GM18517 (cell line): ENCODE measurements at regions not wholly inside any gene's neighbourhood (a gene's known extent, or its start where the extent isn't known, plus 50 kb on each side); places are given as distances from the start of the nearest gene placed in this dataset.
"Not testable (repeated sequence)": the region's sequence is repeated elsewhere in the genome, so short reads cannot be mapped to it uniquely, and the experiment has no call there.

Experiments used
- ATAC-seq: cut with Tn5 transposase; IDR thresholded peaks from one replicate; pipeline ENCODE4 v1.9.1; 2021; ENCODE audit warnings: mild to moderate bottlenecking, moderate library complexity; ENCODE audit not compliant: unreplicated experiment

DNA sequence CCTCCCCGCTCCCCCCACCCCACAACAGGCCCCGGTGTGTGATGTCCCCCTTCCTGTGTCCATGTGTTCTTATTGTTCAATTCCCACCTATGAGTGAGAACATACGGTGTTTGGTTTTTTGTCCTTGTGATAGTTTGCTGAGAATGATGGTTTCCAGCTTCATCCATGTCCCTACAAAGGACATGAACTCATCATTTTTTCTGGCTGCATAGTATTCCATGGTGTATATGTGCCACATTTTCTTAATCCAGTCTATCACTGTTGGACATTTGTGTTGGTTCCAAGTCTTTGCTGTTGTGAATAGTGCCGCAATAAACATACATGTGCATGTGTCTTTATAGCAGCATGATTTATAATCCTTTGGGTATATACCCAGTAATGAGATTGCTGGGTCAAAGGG, 104.3 kb downstream of the MTPN start:
- not testable (repeated sequence) for ATAC-seq

DNA sequence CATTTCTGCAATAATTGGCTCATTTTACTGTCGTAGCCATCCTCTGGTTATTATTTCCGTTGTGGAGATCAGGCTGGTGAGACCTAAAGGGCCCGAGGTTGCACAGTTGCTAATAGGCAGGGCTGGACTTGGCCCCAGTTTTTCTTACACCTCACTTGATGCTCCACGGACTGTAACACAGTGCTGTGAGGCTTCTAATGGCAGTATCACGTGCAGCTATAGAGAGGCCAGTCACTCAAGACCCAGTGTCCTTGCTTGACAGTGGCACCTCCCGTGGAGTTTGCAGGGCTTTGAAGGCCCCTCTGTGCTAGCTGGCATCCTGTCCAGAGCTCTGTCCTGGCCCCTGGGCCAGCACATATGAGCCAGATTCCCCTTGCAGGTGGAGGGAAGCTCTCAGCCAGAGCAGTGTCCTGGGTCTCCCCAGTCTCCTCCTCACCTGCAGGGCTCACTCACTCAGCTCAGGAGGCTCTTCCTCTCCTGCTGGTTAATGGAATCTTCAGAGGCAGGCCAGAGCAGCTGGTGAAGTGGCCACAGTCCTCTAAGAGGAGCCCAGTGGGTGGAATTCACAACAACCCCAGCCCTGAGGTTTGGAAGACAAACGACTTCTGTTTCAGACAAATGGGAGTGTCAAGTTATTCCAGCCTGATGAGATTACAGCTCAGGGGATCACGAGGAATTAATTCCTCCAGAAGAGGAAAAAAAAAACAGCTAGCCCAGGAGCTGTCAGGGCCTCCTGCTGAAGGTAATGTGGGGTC, 114.2 kb upstream of the FAM180A start:
- no peak for ATAC-seq

GRCh38 chr7:135859538-135859937, 110.9 kb upstream of the FAM180A start:
- ATAC-seq, result no peak

GRCh38 chr7:135858851-135859250, 110.2 kb upstream of the FAM180A start:
- no peak for ATAC-seq

DNA sequence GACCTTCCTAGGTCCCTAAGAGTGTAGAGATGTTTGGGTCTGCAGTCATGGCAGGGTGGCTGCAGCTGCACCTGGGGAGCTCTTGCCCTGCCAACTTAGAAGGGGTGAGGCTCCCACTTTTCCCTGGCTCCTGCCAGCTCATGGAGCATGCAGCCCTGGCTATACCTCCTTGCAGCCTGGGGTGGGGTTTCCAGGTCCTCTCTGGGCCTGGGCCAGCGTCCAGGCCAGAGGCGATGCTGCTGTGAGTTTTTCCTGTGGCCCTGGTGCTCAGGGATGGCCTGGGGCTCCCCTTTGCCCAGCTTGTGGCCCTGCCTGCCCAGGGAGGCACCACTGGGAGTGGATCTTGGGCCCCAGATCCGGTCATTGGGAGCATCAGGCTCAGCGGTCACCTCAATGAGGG, 109.8 kb upstream of the FAM180A start:
- ATAC-seq, result no peak

- ATAC-seq, result no peak
Measured at GRCh38 chr7:135857519-135858274, 109.1 kb upstream of the FAM180A start.

DNA sequence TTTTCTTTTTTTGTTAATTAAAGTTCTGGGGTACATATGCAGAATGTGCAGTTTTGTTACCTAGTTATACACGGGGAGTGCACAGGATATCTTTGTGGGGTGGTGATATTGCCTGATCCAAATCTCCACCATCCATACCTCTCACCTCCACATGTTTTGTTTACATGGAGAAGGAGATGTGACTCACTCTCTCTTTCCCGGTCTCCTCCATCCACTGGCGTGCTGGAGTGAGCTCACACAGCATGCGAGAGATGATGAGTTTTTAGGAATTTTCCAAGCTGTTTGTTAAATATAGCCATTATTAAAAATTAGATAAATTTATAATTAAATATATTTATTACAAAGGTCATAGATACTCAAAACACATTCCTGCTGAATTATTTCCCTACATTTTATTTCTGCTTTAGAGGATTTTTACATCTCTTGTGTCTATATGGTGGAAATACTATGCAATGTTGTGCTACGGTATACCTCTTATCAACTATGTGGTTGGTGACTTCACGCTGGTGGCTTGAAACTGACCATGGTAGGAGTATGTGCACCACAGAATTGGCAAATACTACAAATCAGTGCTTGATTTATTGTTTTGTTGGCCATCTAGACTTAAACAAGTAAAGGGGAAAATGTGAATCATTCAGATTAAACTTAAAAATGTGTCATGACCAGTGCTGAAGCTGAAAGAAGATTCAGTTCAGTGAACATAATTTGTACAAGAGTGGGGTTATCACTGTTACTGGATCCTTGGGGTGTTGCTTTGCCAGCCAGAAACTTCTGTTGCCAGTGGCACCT, 107.9 kb upstream of the FAM180A start:
- no peak for ATAC-seq

GRCh38 chr7:135855846-135856245, 107.2 kb upstream of the FAM180A start:
- ATAC-seq, result no peak

DNA sequence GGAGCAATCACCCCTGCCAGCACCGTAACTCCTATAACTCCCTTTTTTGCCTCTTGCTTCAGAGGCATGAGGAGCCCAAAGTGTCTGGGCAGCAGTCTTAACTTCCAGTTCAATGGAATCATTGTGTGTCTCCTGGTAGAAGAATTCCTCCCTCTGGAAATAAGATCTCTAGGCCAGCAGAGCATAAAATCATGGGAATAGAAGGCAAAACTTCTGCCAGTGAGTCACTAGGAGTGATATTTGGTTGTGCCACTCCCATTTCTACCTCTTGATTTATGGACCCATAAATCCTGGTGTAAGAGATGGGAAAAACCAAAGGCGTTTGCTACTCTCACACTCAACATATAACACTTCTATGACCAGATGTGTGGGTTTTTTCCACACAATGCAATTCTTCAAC, 104.9 kb upstream of the FAM180A start:
- ATAC-seq, result no peak

DNA sequence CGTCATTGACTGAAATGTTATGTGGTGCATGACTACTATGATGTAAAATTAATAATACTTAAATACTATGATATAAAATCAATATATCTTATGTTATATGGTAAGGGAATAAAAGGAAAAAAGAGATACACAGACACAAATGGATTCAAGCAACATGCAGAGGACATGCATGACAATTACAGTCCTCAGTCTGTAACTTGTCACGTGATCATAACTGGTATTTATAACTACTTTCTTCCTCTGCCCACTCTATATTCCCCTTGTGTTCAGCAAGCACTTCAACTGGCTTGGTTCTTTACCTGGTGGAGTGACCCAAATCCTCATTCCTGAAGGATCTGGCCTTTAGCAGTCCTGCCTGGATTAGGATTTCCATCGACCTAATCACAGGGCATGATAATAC, 104.4 kb upstream of the FAM180A start:
- no peak for ATAC-seq

DNA sequence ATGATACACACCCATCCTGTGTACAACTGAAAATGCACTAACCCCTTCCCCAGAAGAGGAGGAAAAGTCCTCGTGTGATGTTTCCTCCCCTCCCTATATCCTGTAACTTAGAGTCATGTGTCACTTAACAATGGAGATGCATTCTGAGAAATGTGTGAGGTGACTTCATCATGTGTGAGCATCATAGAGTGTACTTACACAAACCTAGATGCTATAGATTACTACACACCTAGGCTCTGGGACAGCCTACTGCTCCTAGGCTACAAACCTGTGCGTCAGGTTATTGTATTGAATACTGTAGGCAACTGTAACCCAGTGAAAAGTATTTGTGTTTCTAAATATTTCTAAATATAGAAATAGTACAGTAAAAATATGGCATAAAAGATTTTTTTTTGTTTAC, 98.6 kb upstream of the FAM180A start:
- ATAC-seq, result no peak

GRCh38 chr7:135846339-135846738, 97.7 kb upstream of the FAM180A start:
- ATAC-seq, result no peak

- no peak for ATAC-seq
Measured at GRCh38 chr7:135845415-135846075, 96.9 kb upstream of the FAM180A start.

GRCh38 chr7:135844903-135845302, 96.3 kb upstream of the FAM180A start:
- no peak for ATAC-seq

DNA sequence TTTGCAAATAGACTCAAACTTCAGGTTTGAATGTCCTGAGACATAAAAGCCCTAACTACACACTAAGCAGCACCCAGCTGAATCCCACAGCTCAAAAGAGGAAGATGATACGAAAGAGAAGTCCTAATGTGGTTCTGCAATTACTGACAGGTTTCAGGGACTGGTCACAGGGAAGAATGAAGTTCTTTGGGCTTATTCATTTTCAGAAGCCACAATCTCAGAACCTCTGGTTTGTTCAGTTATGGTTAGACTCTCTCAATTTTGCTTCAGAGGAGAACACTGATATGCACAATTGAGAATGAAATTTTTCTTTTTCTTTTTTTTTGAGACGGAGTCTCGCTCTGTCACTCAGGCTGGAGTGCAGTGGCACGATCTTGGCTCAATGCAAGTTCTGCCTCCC, 94.6 kb upstream of the FAM180A start:
- peak; percentile 91 for ATAC-seq

DNA sequence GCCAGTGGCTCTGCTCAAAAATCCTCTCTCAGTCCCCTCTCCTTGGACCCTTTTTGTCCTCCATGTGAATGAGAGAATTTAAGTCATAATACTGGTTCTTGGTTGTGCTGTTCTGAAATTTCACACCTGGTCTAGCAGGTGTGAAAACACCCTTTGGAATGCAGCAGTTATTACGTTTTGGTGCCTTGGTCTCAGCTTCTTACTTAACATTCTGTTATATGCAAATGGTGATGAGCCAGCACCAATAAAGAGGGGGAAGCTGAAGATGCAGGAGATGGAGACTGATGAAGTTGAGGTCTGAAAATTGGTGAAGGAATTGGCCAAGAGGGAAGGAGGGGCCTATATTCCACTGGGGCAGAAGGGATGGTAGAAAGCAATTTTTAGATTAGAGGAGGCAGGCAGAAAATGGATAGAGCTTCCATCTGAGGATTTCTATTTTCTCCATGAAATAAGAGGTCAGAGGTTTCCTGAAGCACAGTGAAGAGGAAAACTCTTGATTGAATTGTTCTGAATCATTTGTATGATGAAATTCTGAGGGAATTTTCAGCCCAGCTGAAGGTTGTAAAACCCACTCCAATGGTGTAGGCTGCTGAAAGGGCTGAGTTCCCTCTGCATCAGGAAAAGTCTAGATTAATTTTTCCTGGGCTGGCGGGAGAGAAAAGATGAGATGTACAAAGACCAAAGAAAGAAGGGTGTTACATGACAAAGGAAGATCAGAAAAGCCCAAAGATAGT, 94.0 kb upstream of the FAM180A start:
- ATAC-seq, result no peak

- ATAC-seq, result no peak
Measured at GRCh38 chr7:135840591-135840990, 92.0 kb upstream of the FAM180A start.

DNA sequence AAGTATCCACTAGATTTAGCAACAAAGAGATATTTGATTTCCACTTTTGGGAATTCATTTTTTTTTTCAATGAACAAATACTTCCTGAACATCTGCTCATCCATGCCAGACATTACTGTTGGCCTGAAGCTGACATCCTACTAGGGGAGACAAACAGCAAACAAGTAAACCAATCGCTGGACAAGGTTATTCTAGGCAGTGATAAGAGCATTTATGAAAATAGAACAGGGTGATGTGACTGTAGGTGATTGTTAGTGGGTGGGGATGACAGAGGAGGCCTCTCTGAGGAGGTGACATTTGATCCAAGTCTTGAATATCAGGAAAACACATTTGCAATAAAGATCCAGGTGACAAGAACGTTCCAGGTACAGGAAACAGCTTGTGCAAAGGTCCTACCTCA, 89.1 kb upstream of the FAM180A start:
- no peak for ATAC-seq

GRCh38 chr7:135834266-135834665, 85.7 kb upstream of the FAM180A start:
- no peak for ATAC-seq

GRCh38 chr7:135833642-135834041, 85.0 kb upstream of the FAM180A start:
- ATAC-seq, result no peak
